CD4-positive, alpha-beta T cell (primary cell): ENCODE measurements at regions not wholly inside any gene's neighbourhood (a gene's known extent, or its start where the extent isn't known, plus 50 kb on each side); places are given as distances from the start of the nearest gene placed in this dataset.

Source experiments
- ATAC-seq: fragments of 200-7000 bp; cut with Tn5 transposase; one replicate; pipeline ENCODE4 v1.10.0; 2022; ENCODE audit warnings: mild to moderate bottlenecking; ENCODE audit not compliant: poor library complexity
- CTCF ChIA-PET: fragments of 350-600 bp; sonication (Branson Sonifier 250); formaldehyde crosslinking; loops from one replicate; lab custom pipeline; 2021; ENCODE audit warnings: antibody characterized with exemption, inconsistent platforms; lab: Charles Lee
- POLR2A ChIA-PET: fragments of 350-600 bp; sonication (Branson Sonifier 250); formaldehyde crosslinking; loops from one replicate; lab custom pipeline; 2021; ENCODE audit warnings: antibody characterized with exemption, inconsistent platforms; lab: Charles Lee
- DNase-seq, 14 experiments: peaks; one replicate each; pipeline ENCODE4 v3.0.0-alpha.2; 2013 to 2020; ENCODE audit warnings: mixed read lengths in 2 of 14
- H3K27ac ChIP-seq, 2 donors: one replicate each; pipeline versions ENCODE4 v1.5.1 to v1.7.0; 2013; ENCODE audit warnings: low read length in 2 of 2, low read depth in 1 of 2, mild to moderate bottlenecking in 1 of 2
- H3K27me3 ChIP-seq, 2 experiments: 1 replicate in 1 of 2; 2 replicates in 1 of 2; pipeline versions ENCODE4 v1.6.1 to v1.7.0; 2013; ENCODE audit warnings: low read length in 2 of 2, control low read depth in 1 of 2, mild to moderate bottlenecking in 1 of 2, moderate library complexity in 1 of 2; ENCODE audit not compliant: insufficient read depth in 2 of 2, control insufficient read depth in 1 of 2
- H3K36me3 ChIP-seq: one replicate; pipeline ENCODE4 v1.6.1; 2013; ENCODE audit warnings: low read length, control low read depth; ENCODE audit not compliant: insufficient read depth
- H3K4me1 ChIP-seq: one replicate; pipeline ENCODE4 v1.6.1; 2013; ENCODE audit warnings: low read length, control low read depth; ENCODE audit not compliant: insufficient read depth
- H3K4me3 ChIP-seq: one replicate; pipeline ENCODE4 v1.5.1; 2013; ENCODE audit warnings: mild to moderate bottlenecking, low read length, moderate library complexity
- H3K9me3 ChIP-seq, 2 experiments: 1 replicate in 1 of 2; 2 replicates in 1 of 2; pipeline versions ENCODE4 v1.6.1 to v1.7.0; 2013; ENCODE audit warnings: low read length in 2 of 2, mild to moderate bottlenecking in 2 of 2, control low read depth in 1 of 2, moderate library complexity in 1 of 2; ENCODE audit not compliant: control insufficient read depth in 1 of 2, insufficient read depth in 1 of 2
- H3K27ac Mint-ChIP-seq: one replicate; pipeline ENCODE4 v1.8.0; 2020; ENCODE audit warnings: mixed read lengths
- H3K27me3 Mint-ChIP-seq: one replicate; pipeline ENCODE4 v1.8.0; 2021; ENCODE audit warnings: mixed read lengths
- H3K36me3 Mint-ChIP-seq: one replicate; pipeline ENCODE4 v1.8.0; 2021; ENCODE audit warnings: low read depth, mixed read lengths
- H3K4me1 Mint-ChIP-seq: one replicate; pipeline ENCODE4 v1.8.0; 2021; ENCODE audit warnings: low read depth, mixed read lengths
- H3K4me3 Mint-ChIP-seq: one replicate; pipeline ENCODE4 v1.8.0; 2020; ENCODE audit warnings: mild to moderate bottlenecking, mixed read lengths
- H3K9me3 Mint-ChIP-seq: one replicate; pipeline ENCODE4 v1.8.0; 2020; ENCODE audit warnings: mixed read lengths
- CTCF ChIP-seq: fragments of 200-600 bp; IDR thresholded peaks from one replicate; pipeline ENCODE4 v1.8.0; 2022; ENCODE audit warnings: antibody characterized with exemption, mild to moderate bottlenecking
- intact Hi-C, 2 experiments: fragments of 100-400 bp; cut with DNase I in 1 of 2; cut with micrococcal nuclease in 1 of 2; formaldehyde crosslinking; loops; one replicate each; pipeline versions ENCODE4 v1.15.1 to v1.9.0; 2023 to 2025; cut with DNase I, micrococcal nuclease

DNA sequence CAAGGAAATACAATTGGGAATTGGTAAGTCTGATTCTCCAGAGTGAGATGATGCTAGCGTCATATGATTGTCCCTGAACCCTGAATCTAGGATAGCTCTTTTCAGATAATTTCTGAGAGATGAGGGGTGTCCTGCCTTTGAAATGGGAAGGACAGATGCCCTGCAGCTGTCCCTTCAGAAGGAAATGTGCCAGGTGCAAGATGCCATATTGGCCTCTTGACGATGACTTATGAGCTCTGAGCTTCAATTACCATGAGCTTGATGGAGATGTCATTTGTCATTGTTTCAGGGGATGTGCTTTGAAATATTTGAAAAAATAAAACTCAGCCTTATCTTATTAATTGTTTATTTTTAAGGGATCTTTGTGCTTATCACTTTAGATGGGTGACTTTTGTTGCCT lies 185.1 kb downstream of the DACT1 start:
- Mint-ChIP-seq H3K27ac (no peak overlapping the region), H3K9me3 (peaks cover 2% of the 10 kb centered on the region), H3K27me3 (no peaks in the 10 kb centered on the region), H3K4me1 (no peaks in the 10 kb centered on the region), H3K4me3 (no peak overlapping the region), H3K36me3 (no peaks in the 10 kb centered on the region)
- no peak overlapping the region for H3K4me3 ChIP-seq
- TF ChIP-seq CTCF, result no peak
- ChIA-PET CTCF (no interaction called here), POLR2A (no interaction called here)
- no peaks in the 10 kb centered on the region for H3K4me1 ChIP-seq
- no peak for DNase-seq
- peaks cover 0 to 10% of the 10 kb centered on the region in 2 experiments for H3K9me3 ChIP-seq
- no peaks in the 10 kb centered on the region for H3K27me3 ChIP-seq
- no peak for ATAC-seq
- no peaks in the 10 kb centered on the region for H3K36me3 ChIP-seq
- intact Hi-C loops, result no loop called here
- H3K27ac ChIP-seq, result no peak overlapping the region

DNA sequence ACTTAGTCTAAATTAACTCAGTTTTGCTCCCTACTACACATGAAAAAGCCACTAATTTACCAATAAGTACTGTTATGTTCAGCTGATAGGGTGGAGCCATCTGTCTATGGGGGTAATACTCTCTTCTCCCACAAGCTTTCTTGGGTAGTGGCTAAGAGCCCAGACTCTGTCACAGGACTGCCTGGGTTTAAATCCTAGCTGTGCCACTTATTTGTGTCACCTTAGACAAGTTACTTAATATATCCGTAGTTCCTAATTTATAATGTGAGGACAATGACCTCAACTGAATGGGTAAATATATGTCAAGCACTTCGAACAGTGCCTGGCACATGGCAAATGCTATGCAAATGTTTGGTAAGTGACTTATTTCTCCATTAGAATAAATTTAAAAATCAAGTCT lies 185.6 kb downstream of the DACT1 start:
- no peaks in the 10 kb centered on the region for H3K4me1 Mint-ChIP-seq
- H3K4me3 ChIP-seq, result no peak overlapping the region
- peaks cover 0 to 14% of the 10 kb centered on the region in 2 experiments for H3K9me3 ChIP-seq
- H3K9me3 Mint-ChIP-seq, result peaks cover 2% of the 10 kb centered on the region
- no peak overlapping the region for H3K27ac Mint-ChIP-seq
- no peaks in the 10 kb centered on the region for H3K36me3 Mint-ChIP-seq
- ChIA-PET POLR2A (no interaction called here), CTCF (no interaction called here)
- no peak overlapping the region for H3K4me3 Mint-ChIP-seq
- DNase-seq (no peak), ATAC-seq (no peak)
- H3K27me3 ChIP-seq, result no peaks in the 10 kb centered on the region
- no peaks in the 10 kb centered on the region for H3K4me1 ChIP-seq
- no peaks in the 10 kb centered on the region for H3K36me3 ChIP-seq
- no peak overlapping the region for H3K27ac ChIP-seq
- intact Hi-C loops, result no loop called here
- no peaks in the 10 kb centered on the region for H3K27me3 Mint-ChIP-seq
- no peak for TF ChIP-seq CTCF

DNA sequence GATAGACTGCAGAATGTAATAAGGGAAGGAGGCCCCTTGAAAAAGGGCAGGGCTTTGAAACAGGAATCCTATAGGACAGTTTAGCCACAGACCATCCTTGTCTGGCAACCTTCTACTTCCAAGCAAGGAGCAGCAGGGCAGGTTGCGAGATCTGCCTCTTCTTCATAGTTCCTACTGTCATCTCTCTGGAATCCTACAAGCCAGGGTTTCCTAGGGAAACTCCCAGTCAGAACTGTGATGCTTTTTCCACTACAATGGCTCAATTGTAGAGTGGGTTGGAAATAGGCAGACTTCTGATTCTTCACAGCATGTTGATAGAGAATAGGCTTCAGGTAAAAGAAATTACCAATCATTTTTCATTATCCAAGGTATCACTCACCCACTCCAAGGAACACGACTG lies 186.3 kb downstream of the DACT1 start:
- no peak for ATAC-seq
- no peak overlapping the region for H3K4me3 Mint-ChIP-seq

More for the DNA sequence above, 186.3 kb downstream of the DACT1 start:
- Histone ChIP-seq H3K27me3 (no peaks in the 10 kb centered on the region), H3K4me3 (no peak overlapping the region), H3K27ac (no peak overlapping the region), H3K36me3 (no peaks in the 10 kb centered on the region), H3K9me3 (peaks cover 0 to 16% of the 10 kb centered on the region in 2 experiments), H3K4me1 (no peaks in the 10 kb centered on the region)
- CTCF ChIA-PET, result no interaction called here
- POLR2A ChIA-PET, result no interaction called here
- Mint-ChIP-seq H3K27me3 (no peaks in the 10 kb centered on the region), H3K36me3 (no peaks in the 10 kb centered on the region), H3K27ac (no peak overlapping the region), H3K9me3 (peaks cover 2% of the 10 kb centered on the region), H3K4me1 (no peaks in the 10 kb centered on the region)
- intact Hi-C loops, result no loop called here
- DNase-seq, result no peak
- TF ChIP-seq CTCF, result no peak
